WTC11 (cell line): ENCODE measurements at regions not wholly inside any gene's neighbourhood (a gene's known extent, or its start where the extent isn't known, plus 50 kb on each side); places are given as distances from the start of the nearest gene placed in this dataset.

ENCODE experiments used
- ATAC-seq: fragments of 200-7000 bp; cut with Tn5 transposase; 2 replicates; pipeline ENCODE4 v1.10.0; 2021; ENCODE audit warnings: mild to moderate bottlenecking, moderate library complexity
- CTCF ChIA-PET: fragments of 300-600 bp; sonication (Branson Sonifier 250); formaldehyde crosslinking; loops from one replicate; lab custom pipeline; 2021; ENCODE audit warnings: antibody characterized with exemption; lab: Charles Lee
- POLR2A ChIA-PET: fragments of 350-600 bp; sonication (Branson Sonifier 250); formaldehyde crosslinking; loops from one replicate; lab custom pipeline; 2021; ENCODE audit warnings: antibody characterized with exemption; lab: Charles Lee
- DNase-seq: peaks from one replicate; pipeline ENCODE4 v3.0.0; 2021; ENCODE audit warnings: low spot score
- H3K27ac Mint-ChIP-seq: 2 replicates; pipeline ENCODE4 v1.8.0; 2021; ENCODE audit warnings: mixed read lengths
- H3K27me3 Mint-ChIP-seq: 2 replicates; pipeline ENCODE4 v1.8.0; 2021; ENCODE audit warnings: low read depth, mild to moderate bottlenecking, moderate library complexity, mixed read lengths
- H3K36me3 Mint-ChIP-seq: 2 replicates; pipeline ENCODE4 v1.8.0; 2021; ENCODE audit warnings: mixed read lengths
- H3K4me1 Mint-ChIP-seq: 2 replicates; pipeline ENCODE4 v1.8.0; 2022; ENCODE audit warnings: mixed read lengths
- H3K4me3 Mint-ChIP-seq: 2 replicates; pipeline ENCODE4 v1.8.0; 2021; ENCODE audit warnings: mild to moderate bottlenecking, moderate library complexity, mixed read lengths
- H3K9me3 Mint-ChIP-seq: 2 replicates; pipeline ENCODE4 v1.8.0; 2021; ENCODE audit warnings: mixed read lengths
- AFF4 ChIP-seq: sonication (generic); formaldehyde crosslinking; IDR thresholded peaks from 2 replicates; pipeline ENCODE4 v1.8.1; 2023; ENCODE audit warnings: mild to moderate bottlenecking, missing genetic modification reagents, borderline replicate concordance
- JAZF1 ChIP-seq: fragments of 250-450 bp; sonication (Bioruptor Pico); IDR thresholded peaks from 2 replicates; pipeline ENCODE4 v1.9.0; 2021; ENCODE audit warnings: moderate library complexity, mild to moderate bottlenecking, inconsistent platforms
- KAT7 ChIP-seq: sonication (generic); formaldehyde crosslinking; IDR thresholded peaks from 2 replicates; pipeline ENCODE4 v1.8.1; 2023; ENCODE audit warnings: missing genetic modification reagents, mild to moderate bottlenecking, borderline replicate concordance
- MAX ChIP-seq: sonication (generic); formaldehyde crosslinking; IDR thresholded peaks from 2 replicates; pipeline ENCODE4 v1.8.0; 2022; ENCODE audit warnings: mild to moderate bottlenecking, missing genetic modification reagents
- MYBL2 ChIP-seq: sonication (generic); formaldehyde crosslinking; IDR thresholded peaks from 2 replicates; pipeline ENCODE4 v1.8.1; 2023; ENCODE audit warnings: mild to moderate bottlenecking, moderate library complexity, missing genetic modification reagents
- NR2C2 ChIP-seq: sonication (generic); formaldehyde crosslinking; IDR thresholded peaks from 2 replicates; pipeline ENCODE4 v1.8.0; 2022; ENCODE audit warnings: mild to moderate bottlenecking, missing genetic modification reagents
- RELA ChIP-seq: sonication (generic); formaldehyde crosslinking; IDR thresholded peaks from 2 replicates; pipeline ENCODE4 v1.8.1; 2022; ENCODE audit warnings: missing genetic modification reagents, mild to moderate bottlenecking, borderline replicate concordance
- SMAD4 ChIP-seq: sonication (generic); formaldehyde crosslinking; IDR thresholded peaks from 2 replicates; pipeline ENCODE4 v1.8.0; 2022; ENCODE audit warnings: mild to moderate bottlenecking, missing genetic modification reagents
- SOX15 ChIP-seq: fragments of 250-450 bp; sonication (Bioruptor Pico); IDR thresholded peaks from 2 replicates; pipeline ENCODE4 v1.9.0; 2021; ENCODE audit warnings: mild to moderate bottlenecking
- USF1 ChIP-seq: sonication (generic); formaldehyde crosslinking; IDR thresholded peaks from 2 replicates; pipeline ENCODE4 v1.8.0; 2022; ENCODE audit warnings: mild to moderate bottlenecking, missing genetic modification reagents
- ZNF121 ChIP-seq: sonication (generic); formaldehyde crosslinking; IDR thresholded peaks from 2 replicates; pipeline ENCODE4 v1.8.0; 2023; ENCODE audit warnings: missing genetic modification reagents
- ZNF396 ChIP-seq: fragments of 250-450 bp; sonication (Bioruptor Pico); IDR thresholded peaks from 2 replicates; pipeline ENCODE4 v1.8.0; 2021; ENCODE audit warnings: mild to moderate bottlenecking, moderate library complexity, borderline replicate concordance
- ZNF416 ChIP-seq: fragments of 250-450 bp; sonication (Bioruptor Pico); IDR thresholded peaks from 2 replicates; pipeline ENCODE4 v1.9.0; 2021; ENCODE audit warnings: mild to moderate bottlenecking, inconsistent platforms
- ZSCAN18 ChIP-seq: fragments of 250-450 bp; sonication (Bioruptor Pico); IDR thresholded peaks from 2 replicates; pipeline ENCODE4 v2.1.2; 2022; ENCODE audit warnings: mild to moderate bottlenecking, moderate library complexity
- TF ChIP-seq, protein P1 (sequence below): sonication (generic); formaldehyde crosslinking; IDR thresholded peaks from 2 replicates; pipeline ENCODE4 v1.8.1; 2023; ENCODE audit warnings: mild to moderate bottlenecking, missing genetic modification reagents
- TF ChIP-seq, protein P2 (sequence below): sonication (generic); formaldehyde crosslinking; IDR thresholded peaks from 2 replicates; pipeline ENCODE4 v1.8.1; 2022; ENCODE audit warnings: low read depth, missing genetic modification reagents, borderline replicate concordance
- TF ChIP-seq, protein P3 (sequence below): sonication (generic); formaldehyde crosslinking; IDR thresholded peaks from 2 replicates; pipeline ENCODE4 v1.8.0; 2023; ENCODE audit warnings: missing genetic modification reagents
- TF ChIP-seq, protein P4 (sequence below): sonication (generic); formaldehyde crosslinking; IDR thresholded peaks from 2 replicates; pipeline ENCODE4 v1.8.1; 2023; ENCODE audit warnings: mild to moderate bottlenecking, missing genetic modification reagents, moderate library complexity

DNA sequence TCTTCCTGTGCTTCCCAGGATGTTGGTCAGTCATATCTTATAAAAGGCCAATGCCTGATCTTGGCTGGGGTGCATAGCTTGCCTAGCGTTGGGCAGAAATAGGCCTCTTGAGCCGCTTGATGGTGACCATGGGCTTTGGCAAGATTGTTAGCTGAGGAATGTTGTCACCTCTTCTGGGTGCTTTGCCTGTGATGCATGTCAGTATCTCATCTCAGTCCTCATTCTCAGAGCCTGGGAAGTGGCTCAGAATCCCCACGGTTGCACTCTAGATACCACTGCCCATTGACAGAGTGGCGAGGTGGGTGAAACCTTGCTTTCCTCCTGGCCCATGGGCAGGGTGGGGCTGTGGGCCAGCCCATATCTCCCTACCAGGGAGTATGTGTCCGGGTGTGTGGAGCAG lies 79.2 kb upstream of the MGAT5 start:
- Mint-ChIP-seq H3K36me3 (peaks cover 6% of the 10 kb centered on the region), H3K4me1 (peaks cover 34% of the 10 kb centered on the region), H3K27me3 (no peaks in the 10 kb centered on the region), H3K27ac (no peak overlapping the region), H3K4me3 (no peak overlapping the region), H3K9me3 (0 out of 2 replicates have a peak, but pooled peaks cover 3% of the 10 kb centered on the region)
- no peak for TF ChIP-seq ZNF396
- TF ChIP-seq, protein P1, sequence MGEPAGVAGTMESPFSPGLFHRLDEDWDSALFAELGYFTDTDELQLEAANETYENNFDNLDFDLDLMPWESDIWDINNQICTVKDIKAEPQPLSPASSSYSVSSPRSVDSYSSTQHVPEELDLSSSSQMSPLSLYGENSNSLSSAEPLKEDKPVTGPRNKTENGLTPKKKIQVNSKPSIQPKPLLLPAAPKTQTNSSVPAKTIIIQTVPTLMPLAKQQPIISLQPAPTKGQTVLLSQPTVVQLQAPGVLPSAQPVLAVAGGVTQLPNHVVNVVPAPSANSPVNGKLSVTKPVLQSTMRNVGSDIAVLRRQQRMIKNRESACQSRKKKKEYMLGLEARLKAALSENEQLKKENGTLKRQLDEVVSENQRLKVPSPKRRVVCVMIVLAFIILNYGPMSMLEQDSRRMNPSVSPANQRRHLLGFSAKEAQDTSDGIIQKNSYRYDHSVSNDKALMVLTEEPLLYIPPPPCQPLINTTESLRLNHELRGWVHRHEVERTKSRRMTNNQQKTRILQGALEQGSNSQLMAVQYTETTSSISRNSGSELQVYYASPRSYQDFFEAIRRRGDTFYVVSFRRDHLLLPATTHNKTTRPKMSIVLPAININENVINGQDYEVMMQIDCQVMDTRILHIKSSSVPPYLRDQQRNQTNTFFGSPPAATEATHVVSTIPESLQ (CRISPR knock-in tag): no peak
- no peak for TF ChIP-seq ZSCAN18 (CRISPR knock-in tag)
- TF ChIP-seq, protein P2, sequence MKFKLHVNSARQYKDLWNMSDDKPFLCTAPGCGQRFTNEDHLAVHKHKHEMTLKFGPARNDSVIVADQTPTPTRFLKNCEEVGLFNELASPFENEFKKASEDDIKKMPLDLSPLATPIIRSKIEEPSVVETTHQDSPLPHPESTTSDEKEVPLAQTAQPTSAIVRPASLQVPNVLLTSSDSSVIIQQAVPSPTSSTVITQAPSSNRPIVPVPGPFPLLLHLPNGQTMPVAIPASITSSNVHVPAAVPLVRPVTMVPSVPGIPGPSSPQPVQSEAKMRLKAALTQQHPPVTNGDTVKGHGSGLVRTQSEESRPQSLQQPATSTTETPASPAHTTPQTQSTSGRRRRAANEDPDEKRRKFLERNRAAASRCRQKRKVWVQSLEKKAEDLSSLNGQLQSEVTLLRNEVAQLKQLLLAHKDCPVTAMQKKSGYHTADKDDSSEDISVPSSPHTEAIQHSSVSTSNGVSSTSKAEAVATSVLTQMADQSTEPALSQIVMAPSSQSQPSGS (CRISPR knock-in tag): no peak
- no peak for TF ChIP-seq RELA (CRISPR knock-in tag)
- TF ChIP-seq JAZF1 (CRISPR knock-in tag): no peak
- TF ChIP-seq MYBL2 (CRISPR knock-in tag): no peak
- no peak for TF ChIP-seq MAX (CRISPR knock-in tag)
- TF ChIP-seq, protein P3, sequence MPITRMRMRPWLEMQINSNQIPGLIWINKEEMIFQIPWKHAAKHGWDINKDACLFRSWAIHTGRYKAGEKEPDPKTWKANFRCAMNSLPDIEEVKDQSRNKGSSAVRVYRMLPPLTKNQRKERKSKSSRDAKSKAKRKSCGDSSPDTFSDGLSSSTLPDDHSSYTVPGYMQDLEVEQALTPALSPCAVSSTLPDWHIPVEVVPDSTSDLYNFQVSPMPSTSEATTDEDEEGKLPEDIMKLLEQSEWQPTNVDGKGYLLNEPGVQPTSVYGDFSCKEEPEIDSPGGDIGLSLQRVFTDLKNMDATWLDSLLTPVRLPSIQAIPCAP (CRISPR knock-in tag): no peak
- TF ChIP-seq USF1 (CRISPR knock-in tag): no peak
- POLR2A ChIA-PET: no interaction called here
- ATAC-seq (no peak), DNase-seq (no peak)
- CTCF ChIA-PET: no interaction called here

- H3K9me3 Mint-ChIP-seq: 0 out of 2 replicates have a peak, but pooled peaks cover 3% of the 10 kb centered on the region
- no peak for DNase-seq
- no peaks in the 10 kb centered on the region for H3K27me3 Mint-ChIP-seq
- TF ChIP-seq, protein P2 (CRISPR knock-in tag): no peak
- TF ChIP-seq, protein P4, sequence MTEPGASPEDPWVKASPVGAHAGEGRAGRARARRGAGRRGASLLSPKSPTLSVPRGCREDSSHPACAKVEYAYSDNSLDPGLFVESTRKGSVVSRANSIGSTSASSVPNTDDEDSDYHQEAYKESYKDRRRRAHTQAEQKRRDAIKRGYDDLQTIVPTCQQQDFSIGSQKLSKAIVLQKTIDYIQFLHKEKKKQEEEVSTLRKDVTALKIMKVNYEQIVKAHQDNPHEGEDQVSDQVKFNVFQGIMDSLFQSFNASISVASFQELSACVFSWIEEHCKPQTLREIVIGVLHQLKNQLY (CRISPR knock-in tag): no peak
- TF ChIP-seq ZNF416 (CRISPR knock-in tag): no peak
- TF ChIP-seq ZNF121 (CRISPR knock-in tag): no peak
- TF ChIP-seq NR2C2 (CRISPR knock-in tag): no peak
- no peak for TF ChIP-seq AFF4 (CRISPR knock-in tag)
- TF ChIP-seq SMAD4 (CRISPR knock-in tag): no peak
- no peak for TF ChIP-seq KAT7 (CRISPR knock-in tag)
- TF ChIP-seq SOX15: no peak
- H3K36me3 Mint-ChIP-seq: peaks cover 6% of the 10 kb centered on the region
- H3K27ac Mint-ChIP-seq: peak overlapping the region; percentile 74; the same call in 1 of the 2 replicates
- CTCF ChIA-PET: no interaction called here
- POLR2A ChIA-PET: no interaction called here
- no peak for ATAC-seq
- no peak overlapping the region for H3K4me3 Mint-ChIP-seq
- peaks cover 33% of the 10 kb centered on the region for H3K4me1 Mint-ChIP-seq
Observed at GRCh38 chr2:134175834-134176233, 78.0 kb upstream of the MGAT5 start.
